ENCODE measurements at regions not wholly inside any gene's neighbourhood (a gene's known extent, or its start where the extent isn't known, plus 50 kb on each side); places are given as distances from the start of the nearest gene placed in this dataset.

DNA sequence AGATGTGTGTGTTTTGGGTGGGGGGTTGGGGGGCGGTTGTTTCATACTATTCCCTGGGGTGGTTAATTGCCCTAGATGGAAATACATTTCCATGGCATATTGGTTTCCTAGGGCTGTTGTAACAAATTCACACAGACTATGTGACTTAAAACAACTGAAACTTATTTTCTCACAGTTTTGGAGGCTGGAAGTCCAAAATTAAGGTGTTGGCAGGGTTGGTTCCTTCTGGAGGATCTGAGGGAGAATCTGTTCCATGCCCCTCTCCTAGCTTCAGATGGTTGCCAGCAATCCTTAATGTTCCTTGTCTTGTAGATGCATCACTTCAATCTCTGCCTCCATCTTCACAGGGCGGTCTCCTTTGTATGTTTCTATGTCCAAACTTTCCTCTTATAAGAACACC, 353.7 kb upstream of the ACTBL2 start:
- TF ChIP-seq, protein P1, sequence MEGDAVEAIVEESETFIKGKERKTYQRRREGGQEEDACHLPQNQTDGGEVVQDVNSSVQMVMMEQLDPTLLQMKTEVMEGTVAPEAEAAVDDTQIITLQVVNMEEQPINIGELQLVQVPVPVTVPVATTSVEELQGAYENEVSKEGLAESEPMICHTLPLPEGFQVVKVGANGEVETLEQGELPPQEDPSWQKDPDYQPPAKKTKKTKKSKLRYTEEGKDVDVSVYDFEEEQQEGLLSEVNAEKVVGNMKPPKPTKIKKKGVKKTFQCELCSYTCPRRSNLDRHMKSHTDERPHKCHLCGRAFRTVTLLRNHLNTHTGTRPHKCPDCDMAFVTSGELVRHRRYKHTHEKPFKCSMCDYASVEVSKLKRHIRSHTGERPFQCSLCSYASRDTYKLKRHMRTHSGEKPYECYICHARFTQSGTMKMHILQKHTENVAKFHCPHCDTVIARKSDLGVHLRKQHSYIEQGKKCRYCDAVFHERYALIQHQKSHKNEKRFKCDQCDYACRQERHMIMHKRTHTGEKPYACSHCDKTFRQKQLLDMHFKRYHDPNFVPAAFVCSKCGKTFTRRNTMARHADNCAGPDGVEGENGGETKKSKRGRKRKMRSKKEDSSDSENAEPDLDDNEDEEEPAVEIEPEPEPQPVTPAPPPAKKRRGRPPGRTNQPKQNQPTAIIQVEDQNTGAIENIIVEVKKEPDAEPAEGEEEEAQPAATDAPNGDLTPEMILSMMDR (IDR thresholded peaks at IDR 0.05) = no peak
- no peak for TF ChIP-seq POLR2A (IDR thresholded peaks at IDR 0.05)
